HG03354 (cell line): ENCODE measurements at regions not wholly inside any gene's neighbourhood (a gene's known extent, or its start where the extent isn't known, plus 50 kb on each side); places are given as distances from the start of the nearest gene placed in this dataset.

Experiments
- ATAC-seq: cut with Tn5 transposase; IDR thresholded peaks from one replicate; pipeline ENCODE4 v1.9.1; 2021; ENCODE audit warnings: mild to moderate bottlenecking; ENCODE audit not compliant: unreplicated experiment, poor library complexity, severe bottlenecking

GRCh38 chr15:92565351-92566125, 90.0 kb downstream of the FAM174B start:
- ATAC-seq, result no peak

- no peak for ATAC-seq
Observed at GRCh38 chr15:92561754-92562153, 93.8 kb downstream of the FAM174B start.

GRCh38 chr15:92553317-92553716, 102.3 kb downstream of the FAM174B start:
- no peak for ATAC-seq

- no peak for ATAC-seq
Observed at GRCh38 chr15:92545996-92546395, 109.6 kb downstream of the FAM174B start.

GRCh38 chr15:92541291-92542200, 114.0 kb downstream of the FAM174B start:
- no peak for ATAC-seq

GRCh38 chr15:92538115-92538514, 117.5 kb downstream of the FAM174B start:
- ATAC-seq, result no peak

GRCh38 chr15:92533298-92533697, 122.3 kb downstream of the FAM174B start:
- ATAC-seq, result no peak

GRCh38 chr15:92531406-92531805, 124.2 kb downstream of the FAM174B start:
- ATAC-seq, result no peak

- ATAC-seq, result no peak
Observed at GRCh38 chr15:92528736-92529135, 126.8 kb downstream of the FAM174B start.

- ATAC-seq, result no peak
Observed at GRCh38 chr15:92527197-92527596, 128.4 kb downstream of the FAM174B start.

GRCh38 chr15:92525758-92526245, 129.8 kb downstream of the FAM174B start:
- no peak for ATAC-seq

- ATAC-seq, result no peak
Observed at GRCh38 chr15:92524874-92525565, 130.6 kb downstream of the FAM174B start.

GRCh38 chr15:92524161-92524560, 130.5 kb downstream of the ST8SIA2 start:
- no peak for ATAC-seq

GRCh38 chr15:92523176-92523575, 129.5 kb downstream of the ST8SIA2 start:
- no peak for ATAC-seq

- peak; percentile 84 for ATAC-seq
Observed at GRCh38 chr15:92521624-92522008, 127.9 kb downstream of the ST8SIA2 start.

GRCh38 chr15:92520914-92521623, 127.4 kb downstream of the ST8SIA2 start:
- ATAC-seq, result peak; percentile 73

- ATAC-seq, result no peak
Observed at GRCh38 chr15:92519709-92520108, 126.0 kb downstream of the ST8SIA2 start.
